Neuronal stem cell (in vitro differentiated cells): ENCODE measurements at regions not wholly inside any gene's neighbourhood (a gene's known extent, or its start where the extent isn't known, plus 50 kb on each side); places are given as distances from the start of the nearest gene placed in this dataset.
A peak's percentile ranks its signal among the peaks of the same experiment; 100 is the strongest.

Experiments
- DNase-seq: peaks from one replicate; pipeline ENCODE4 v3.0.0-alpha.2; 2013; ENCODE audit warnings: low spot score
- H2AFZ ChIP-seq: one replicate; pipeline ENCODE4 v1.6.1; 2013; ENCODE audit warnings: mild to moderate bottlenecking, low read length, inconsistent platforms
- H2AK5ac ChIP-seq: 2 replicates; pipeline ENCODE4 v1.6.1; 2013; ENCODE audit warnings: low read depth, mild to moderate bottlenecking, inconsistent platforms, low read length, moderate library complexity, mixed read lengths
- H2BK120ac ChIP-seq: 2 replicates; pipeline ENCODE4 v1.6.1; 2013; ENCODE audit warnings: low read depth, mild to moderate bottlenecking, inconsistent platforms, low read length, moderate library complexity, mixed read lengths
- H2BK12ac ChIP-seq: one replicate; pipeline ENCODE4 v1.6.1; 2013; ENCODE audit warnings: low read length, inconsistent platforms
- H2BK15ac ChIP-seq: 2 replicates; pipeline ENCODE4 v1.6.1; 2013; ENCODE audit warnings: mild to moderate bottlenecking, low read length, inconsistent platforms, mixed read lengths
- H2BK5ac ChIP-seq: one replicate; pipeline ENCODE4 v1.6.1; 2013; ENCODE audit warnings: inconsistent platforms, mild to moderate bottlenecking, low read length, moderate library complexity
- H3K14ac ChIP-seq: one replicate; pipeline ENCODE4 v1.6.1; 2013; ENCODE audit warnings: low read length, inconsistent platforms
- H3K18ac ChIP-seq: 2 replicates; pipeline ENCODE4 v1.6.1; 2013; ENCODE audit warnings: low read length, inconsistent platforms
- H3K23ac ChIP-seq: 2 replicates; pipeline ENCODE4 v1.6.1; 2013; ENCODE audit warnings: low read depth, mild to moderate bottlenecking, mixed read lengths, low read length, inconsistent platforms; ENCODE audit not compliant: poor library complexity
- H3K27ac ChIP-seq: replicated peaks from 3 replicates; pipeline ENCODE4 v1.5.1; 2013; ENCODE audit warnings: low read length, inconsistent platforms
- H3K27me3 ChIP-seq, 3 experiments: 2 replicates each; pipeline ENCODE4 v1.6.1; 2013; ENCODE audit warnings: low read length in 3 of 3, mild to moderate bottlenecking in 2 of 3, inconsistent platforms in 1 of 3, low read depth in 1 of 3, mixed read lengths in 1 of 3, moderate library complexity in 1 of 3; ENCODE audit not compliant: control insufficient read depth in 3 of 3, insufficient read depth in 3 of 3
- H3K36me3 ChIP-seq, 2 donors: replicated peaks in 1 of 2; 2 replicates each; pipeline ENCODE4 v1.6.1; 2013; ENCODE audit warnings: low read length in 2 of 2; ENCODE audit not compliant: control insufficient read depth in 2 of 2, insufficient read depth in 2 of 2
- H3K4ac ChIP-seq: 2 replicates; pipeline ENCODE4 v1.6.1; 2013; ENCODE audit warnings: inconsistent platforms, mild to moderate bottlenecking, low read length, moderate library complexity
- H3K4me1 ChIP-seq, 2 donors: 1 replicate in 1 of 2; 2 replicates in 1 of 2; pipeline ENCODE4 v1.6.1; 2013; ENCODE audit warnings: low read length in 2 of 2, low read depth in 1 of 2; ENCODE audit not compliant: control insufficient read depth in 2 of 2, insufficient read depth in 1 of 2
- H3K4me2 ChIP-seq: one replicate; pipeline ENCODE4 v1.6.1; 2013; ENCODE audit warnings: mild to moderate bottlenecking, low read length, inconsistent platforms; ENCODE audit not compliant: insufficient read depth, poor library complexity, severe bottlenecking
- H3K4me3 ChIP-seq, 2 donors: 2 replicates each; pipeline ENCODE4 v1.5.1; 2013; ENCODE audit warnings: low read length in 2 of 2, mild to moderate bottlenecking in 2 of 2, inconsistent platforms in 1 of 2, moderate library complexity in 1 of 2
- H3K79me1 ChIP-seq: one replicate; pipeline ENCODE4 v1.6.1; 2013; ENCODE audit warnings: low read depth, mild to moderate bottlenecking, inconsistent platforms, low read length, moderate library complexity
- H3K9ac ChIP-seq: one replicate; pipeline ENCODE4 v1.6.1; 2013; ENCODE audit warnings: mild to moderate bottlenecking, low read depth, low read length, inconsistent platforms; ENCODE audit not compliant: poor library complexity
- H3K9me3 ChIP-seq, 2 donors: replicated peaks in 1 of 2; 2 replicates each; pipeline versions ENCODE3 to v1.6.1; 2013; ENCODE audit warnings: low read length in 2 of 2, mild to moderate bottlenecking in 2 of 2, inconsistent platforms in 1 of 2, low read depth in 1 of 2, mixed read lengths in 1 of 2, moderate library complexity in 1 of 2; ENCODE audit not compliant: control insufficient read depth in 2 of 2, insufficient read depth in 1 of 2
- H4K8ac ChIP-seq: one replicate; pipeline ENCODE4 v1.6.1; 2013; ENCODE audit warnings: low read depth, mild to moderate bottlenecking, inconsistent platforms, low read length, moderate library complexity
- H4K91ac ChIP-seq: one replicate; pipeline ENCODE4 v1.6.1; 2013; ENCODE audit warnings: low read length, low read depth, mild to moderate bottlenecking, inconsistent platforms; ENCODE audit not compliant: poor library complexity
- WGBS, 2 donors: extraction: QIAGEN DNeasy Blood & Tissue Kit; methylation state at CpG; one replicate each; pipeline ENCODE4 v1.1.7; 2013; ENCODE audit warnings: missing lambda C conversion rate in 2 of 2, mixed read lengths in 1 of 2; ENCODE audit not compliant: insufficient read length in 2 of 2, insufficient replicate concordance in 1 of 2; ENCODE audit errors: extremely low coverage in 2 of 2; 5-methylcytosine and 5-hydroxymethylcytosine counted together

- Histone ChIP-seq H3K79me1 (no peaks in the 10 kb centered on the region), H4K8ac (no peak overlapping the region), H2BK12ac (no peak overlapping the region), H3K27ac (no peak overlapping the region), H3K9me3 (peaks cover 0 to 3% of the 10 kb centered on the region in 2 donors), H3K4me1 (no peaks in the 10 kb centered on the region), H3K4me3 (no peak overlapping the region), H3K9ac (no peak overlapping the region), H3K14ac (no peak overlapping the region), H2BK5ac (no peak overlapping the region), H3K36me3 (no peaks in the 10 kb centered on the region), H3K23ac (no peak overlapping the region), H2BK15ac (no peak overlapping the region), H2BK120ac (no peak overlapping the region), H3K27me3 (no peaks in the 10 kb centered on the region), H4K91ac (no peak overlapping the region), H3K4ac (no peak overlapping the region), H2AFZ (no peak overlapping the region), H2AK5ac (no peak overlapping the region), H3K18ac (no peak overlapping the region), H3K4me2 (no peak overlapping the region)
- DNase-seq: no peak
- no CpG with 5 or more reads among the region's 3 CpGs for WGBS, 2 donors
Measured at GRCh38 chr6:92737983-92738382, 681.4 kb downstream of the EPHA7 start.

- Histone ChIP-seq H2BK15ac (no peak overlapping the region), H2AK5ac (no peak overlapping the region), H3K27ac (no peak overlapping the region), H3K14ac (peak overlapping the region; percentile 71), H3K27me3 (no peaks in the 10 kb centered on the region), H3K36me3 (no peaks in the 10 kb centered on the region), H3K4me1 (no peaks in the 10 kb centered on the region), H3K18ac (peak overlapping the region; percentile 28), H3K23ac (no peak overlapping the region), H2BK5ac (no peak overlapping the region), H3K4me3 (peak overlapping the region in 1 of 2 donors; percentile 28), H2BK120ac (no peak overlapping the region), H3K9ac (no peak overlapping the region), H3K79me1 (no peaks in the 10 kb centered on the region), H3K9me3 (peaks cover 0 to 2% of the 10 kb centered on the region in 2 donors), H3K4me2 (no peak overlapping the region), H4K91ac (no peak overlapping the region), H2BK12ac (peak overlapping the region; percentile 58), H2AFZ (no peak overlapping the region), H3K4ac (no peak overlapping the region), H4K8ac (no peak overlapping the region)
- no CpG with 5 or more reads among the region's 45 CpGs for WGBS, 2 donors
- DNase-seq: no peak
Measured at GRCh38 chr6:92723390-92723931, 695.9 kb downstream of the EPHA7 start.

- no peak overlapping the region for H2AK5ac ChIP-seq
- WGBS, 2 donors: no CpG with 5 or more reads among the region's 3 CpGs
- H3K9ac ChIP-seq: no peak overlapping the region
Measured at GRCh38 chr6:92719773-92720172, 699.6 kb downstream of the EPHA7 start.

GRCh38 chr6:92716638-92717037 lies 702.7 kb downstream of the EPHA7 start:
- H3K9ac ChIP-seq: no peak overlapping the region
- H2AFZ ChIP-seq: no peak overlapping the region
- no peaks in the 10 kb centered on the region for H3K36me3 ChIP-seq
- H3K4me3 ChIP-seq: no peak overlapping the region
- H4K91ac ChIP-seq: no peak overlapping the region
- no peak overlapping the region for H2AK5ac ChIP-seq
- H3K4me2 ChIP-seq: no peak overlapping the region
- no peak overlapping the region for H3K27ac ChIP-seq
- H3K79me1 ChIP-seq: no peaks in the 10 kb centered on the region
- no peaks in the 10 kb centered on the region for H3K9me3 ChIP-seq
- H2BK12ac ChIP-seq: no peak overlapping the region
- H3K23ac ChIP-seq: no peak overlapping the region
- no peak overlapping the region for H3K18ac ChIP-seq
- no peak overlapping the region for H3K4ac ChIP-seq
- no peak for DNase-seq
- no peak overlapping the region for H2BK5ac ChIP-seq
- no peak overlapping the region for H2BK120ac ChIP-seq
- H3K14ac ChIP-seq: no peak overlapping the region
- H2BK15ac ChIP-seq: no peak overlapping the region
- no peaks in the 10 kb centered on the region for H3K4me1 ChIP-seq
- H4K8ac ChIP-seq: no peak overlapping the region
- H3K27me3 ChIP-seq: no peaks in the 10 kb centered on the region
- no CpG with 5 or more reads among the region's 4 CpGs for WGBS, 2 donors

More at GRCh38 chr6:92719773-92720172, 699.6 kb downstream of the EPHA7 start:
- no peak overlapping the region for H3K4ac ChIP-seq
- H3K4me3 ChIP-seq: no peak overlapping the region
- H3K36me3 ChIP-seq: no peaks in the 10 kb centered on the region
- no peaks in the 10 kb centered on the region for H3K4me1 ChIP-seq
- no peak for DNase-seq
- no peak overlapping the region for H2BK5ac ChIP-seq
- no peak overlapping the region for H3K4me2 ChIP-seq
- H3K27me3 ChIP-seq: no peaks in the 10 kb centered on the region
- no peak overlapping the region for H3K23ac ChIP-seq
- H3K18ac ChIP-seq: no peak overlapping the region
- no peak overlapping the region for H4K91ac ChIP-seq
- H2BK15ac ChIP-seq: no peak overlapping the region
- no peak overlapping the region for H4K8ac ChIP-seq
- peaks cover 0 to 2% of the 10 kb centered on the region in 2 donors for H3K9me3 ChIP-seq
- no peak overlapping the region for H3K27ac ChIP-seq
- no peak overlapping the region for H3K14ac ChIP-seq
- no peak overlapping the region for H2BK12ac ChIP-seq
- H3K79me1 ChIP-seq: no peaks in the 10 kb centered on the region
- H2BK120ac ChIP-seq: no peak overlapping the region
- no peak overlapping the region for H2AFZ ChIP-seq
